ENCODE measurements at regions not wholly inside any gene's neighbourhood (a gene's known extent, or its start where the extent isn't known, plus 50 kb on each side); places are given as distances from the start of the nearest gene placed in this dataset.
"Not testable (repeated sequence)": the region's sequence is repeated elsewhere in the genome, so short reads cannot be mapped to it uniquely, and the experiment has no call there.

GRCh38 chr9:39009743-39010142 is 278.2 kb downstream of the CNTNAP3 start:
- not testable (repeated sequence) for H3K79me1 ChIP-seq (ENCODE audit: low read length); H3K23ac ChIP-seq (ENCODE audit: low read length); H3K14ac ChIP-seq (ENCODE audit: low read length); H4K91ac ChIP-seq (ENCODE audit: low read depth, low read length); H3K4me3 ChIP-seq (ENCODE audit: low read depth, low read length); H2BK5ac ChIP-seq (ENCODE audit: low read depth, low read length, poor library complexity); H3K4ac ChIP-seq (ENCODE audit: low read depth, low read length); H3K36me3 ChIP-seq (ENCODE audit: control insufficient read depth in 1 of 2, insufficient read depth in 2 of 2, low read length in 2 of 2); H3K79me2 ChIP-seq (ENCODE audit: control insufficient read depth, insufficient read depth, low read length, poor library complexity); H3K27ac ChIP-seq (ENCODE audit: low read depth, low read length); H3K9me3 ChIP-seq (ENCODE audit: insufficient read depth, low read depth, low read length); H4K8ac ChIP-seq (ENCODE audit: low read depth, low read length); H3K18ac ChIP-seq (ENCODE audit: low read length); H2BK12ac ChIP-seq (ENCODE audit: low read length); H3K4me2 ChIP-seq (ENCODE audit: low read length); H3K4me1 ChIP-seq (ENCODE audit: control insufficient read depth in 1 of 2, insufficient read depth in 2 of 2, low read length in 2 of 2); H2BK120ac ChIP-seq (ENCODE audit: insufficient read depth, low read length, poor library complexity); H3K9ac ChIP-seq (ENCODE audit: low read length); H3K27me3 ChIP-seq (ENCODE audit: insufficient read depth, low read length); DNase-seq; H2AK5ac ChIP-seq (ENCODE audit: low read length); H2AFZ ChIP-seq (ENCODE audit: insufficient read depth, low read length, poor library complexity); H4K12ac ChIP-seq (ENCODE audit: low read depth, low read length)
- no CpG with 5 or more reads among the region's 4 CpGs for WGBS (ENCODE audit: extremely low coverage, insufficient coverage, insufficient read length)

DNA sequence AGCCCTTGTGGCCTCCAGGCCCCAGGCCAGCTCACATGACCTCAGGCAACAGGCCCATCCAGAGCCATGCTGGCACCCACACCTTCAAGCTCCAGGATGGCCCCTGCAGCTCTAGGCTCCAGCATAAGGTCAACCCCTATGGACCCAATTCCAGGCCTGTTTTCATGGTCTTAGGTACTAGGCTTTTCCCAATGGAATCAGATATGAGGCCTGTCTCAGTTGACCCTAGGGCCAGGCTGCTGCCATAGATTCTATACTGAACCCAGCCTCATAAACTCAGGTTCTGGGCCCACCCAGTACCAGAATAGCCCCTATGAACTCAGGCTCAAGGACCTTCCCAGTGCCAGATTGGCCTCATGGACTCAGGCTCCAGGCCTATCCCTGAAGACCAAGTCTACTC is 278.6 kb downstream of the CNTNAP3 start:
- H3K18ac ChIP-seq (ENCODE audit: low read length); H2AK5ac ChIP-seq (ENCODE audit: low read length); H3K36me3 ChIP-seq (ENCODE audit: control insufficient read depth in 1 of 2, insufficient read depth in 2 of 2, low read length in 2 of 2); H3K4me2 ChIP-seq (ENCODE audit: low read length); H4K91ac ChIP-seq (ENCODE audit: low read depth, low read length); H2BK12ac ChIP-seq (ENCODE audit: low read length); H3K4me1 ChIP-seq (ENCODE audit: control insufficient read depth in 1 of 2, insufficient read depth in 2 of 2, low read length in 2 of 2); H3K27me3 ChIP-seq (ENCODE audit: insufficient read depth, low read length); H2BK5ac ChIP-seq (ENCODE audit: low read depth, low read length, poor library complexity); H4K12ac ChIP-seq (ENCODE audit: low read depth, low read length); H3K23ac ChIP-seq (ENCODE audit: low read length); H3K79me2 ChIP-seq (ENCODE audit: control insufficient read depth, insufficient read depth, low read length, poor library complexity); H4K8ac ChIP-seq (ENCODE audit: low read depth, low read length); H3K79me1 ChIP-seq (ENCODE audit: low read length); H2AFZ ChIP-seq (ENCODE audit: insufficient read depth, low read length, poor library complexity); H2BK120ac ChIP-seq (ENCODE audit: insufficient read depth, low read length, poor library complexity); H3K4me3 ChIP-seq (ENCODE audit: low read depth, low read length); H3K9ac ChIP-seq (ENCODE audit: low read length); H3K14ac ChIP-seq (ENCODE audit: low read length); H3K4ac ChIP-seq (ENCODE audit: low read depth, low read length); H3K27ac ChIP-seq (ENCODE audit: low read depth, low read length); H3K9me3 ChIP-seq (ENCODE audit: insufficient read depth, low read depth, low read length): not testable (repeated sequence)
- DNase-seq, result peak; percentile 65 to 66

DNA sequence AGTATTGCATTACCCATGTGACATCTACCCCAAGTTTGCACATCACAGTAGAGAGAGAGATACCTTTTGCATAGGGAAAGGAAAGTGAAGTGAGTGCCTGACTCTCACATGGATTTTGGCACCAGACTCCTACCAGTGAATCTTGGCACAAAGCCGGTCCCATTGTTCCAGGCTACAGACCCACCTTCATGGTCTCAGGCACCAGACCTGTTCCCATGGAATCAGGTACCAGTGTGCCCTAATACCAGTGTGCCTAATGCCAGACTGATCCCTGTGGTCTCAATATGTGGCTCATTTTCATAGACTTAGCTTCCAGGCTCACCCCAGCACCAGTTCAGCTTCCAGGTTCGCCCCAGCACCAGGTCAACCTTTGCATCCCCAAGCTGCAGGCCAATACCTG is 279.1 kb downstream of the CNTNAP3 start:
- WGBS (ENCODE audit: extremely low coverage, insufficient coverage, insufficient read length), result no CpG with 5 or more reads among the region's 2 CpGs

GRCh38 chr9:39005736-39006135 is 282.2 kb downstream of the CNTNAP3 start:
- not testable (repeated sequence) for H3K4me3 ChIP-seq (ENCODE audit: low read depth, low read length); H3K79me1 ChIP-seq (ENCODE audit: low read length)

More for the DNA sequence above, 279.1 kb downstream of the CNTNAP3 start:
- H2BK120ac ChIP-seq (ENCODE audit: insufficient read depth, low read length, poor library complexity); H3K4me3 ChIP-seq (ENCODE audit: low read depth, low read length); H3K4ac ChIP-seq (ENCODE audit: low read depth, low read length); H3K36me3 ChIP-seq (ENCODE audit: control insufficient read depth in 1 of 2, insufficient read depth in 2 of 2, low read length in 2 of 2); H3K9me3 ChIP-seq (ENCODE audit: insufficient read depth, low read depth, low read length); H3K9ac ChIP-seq (ENCODE audit: low read length); H4K12ac ChIP-seq (ENCODE audit: low read depth, low read length); H2AK5ac ChIP-seq (ENCODE audit: low read length); H3K4me2 ChIP-seq (ENCODE audit: low read length); H3K23ac ChIP-seq (ENCODE audit: low read length); H3K79me2 ChIP-seq (ENCODE audit: control insufficient read depth, insufficient read depth, low read length, poor library complexity); H4K91ac ChIP-seq (ENCODE audit: low read depth, low read length); H3K79me1 ChIP-seq (ENCODE audit: low read length); H3K14ac ChIP-seq (ENCODE audit: low read length); H3K27me3 ChIP-seq (ENCODE audit: insufficient read depth, low read length); H3K18ac ChIP-seq (ENCODE audit: low read length); H2BK5ac ChIP-seq (ENCODE audit: low read depth, low read length, poor library complexity); H2AFZ ChIP-seq (ENCODE audit: insufficient read depth, low read length, poor library complexity); H3K27ac ChIP-seq (ENCODE audit: low read depth, low read length); H2BK12ac ChIP-seq (ENCODE audit: low read length); H4K8ac ChIP-seq (ENCODE audit: low read depth, low read length); H3K4me1 ChIP-seq (ENCODE audit: control insufficient read depth in 1 of 2, insufficient read depth in 2 of 2, low read length in 2 of 2): not testable (repeated sequence)
- DNase-seq, result peak in 1 of 2 donors; percentile 44

More at GRCh38 chr9:39005736-39006135, 282.2 kb downstream of the CNTNAP3 start:
- not testable (repeated sequence) for H3K79me2 ChIP-seq (ENCODE audit: control insufficient read depth, insufficient read depth, low read length, poor library complexity); H4K12ac ChIP-seq (ENCODE audit: low read depth, low read length); H3K14ac ChIP-seq (ENCODE audit: low read length); H3K36me3 ChIP-seq (ENCODE audit: control insufficient read depth in 1 of 2, insufficient read depth in 2 of 2, low read length in 2 of 2); H3K27me3 ChIP-seq (ENCODE audit: insufficient read depth, low read length); H3K9me3 ChIP-seq (ENCODE audit: insufficient read depth, low read depth, low read length); H2BK12ac ChIP-seq (ENCODE audit: low read length); H3K4ac ChIP-seq (ENCODE audit: low read depth, low read length); H2AK5ac ChIP-seq (ENCODE audit: low read length); H3K27ac ChIP-seq (ENCODE audit: low read depth, low read length); H2BK120ac ChIP-seq (ENCODE audit: insufficient read depth, low read length, poor library complexity); H4K91ac ChIP-seq (ENCODE audit: low read depth, low read length); H2AFZ ChIP-seq (ENCODE audit: insufficient read depth, low read length, poor library complexity); H3K9ac ChIP-seq (ENCODE audit: low read length); H2BK5ac ChIP-seq (ENCODE audit: low read depth, low read length, poor library complexity); H4K8ac ChIP-seq (ENCODE audit: low read depth, low read length); H3K4me2 ChIP-seq (ENCODE audit: low read length); H3K18ac ChIP-seq (ENCODE audit: low read length); H3K4me1 ChIP-seq (ENCODE audit: control insufficient read depth in 1 of 2, insufficient read depth in 2 of 2, low read length in 2 of 2); H3K23ac ChIP-seq (ENCODE audit: low read length)
- DNase-seq, result peak; percentile 4 to 67
